ENCODE measurements at regions not wholly inside any gene's neighbourhood (a gene's known extent, or its start where the extent isn't known, plus 50 kb on each side); places are given as distances from the start of the nearest gene placed in this dataset.
"Not testable (repeated sequence)": the region's sequence is repeated elsewhere in the genome, so short reads cannot be mapped to it uniquely, and the experiment has no call there.

GRCh38 chr11:23652336-23652735 is 792.1 kb upstream of the CCDC179 start:
- TF ChIP-seq CTCF, POLR2A (IDR thresholded peaks at IDR 0.05): not testable (repeated sequence)
